Stimulated activated CD8-positive, alpha-beta memory T cell treated with anti-CD3 and anti-CD28 coated beads, Interleukin-4, amount 100 ng/mL, for 48 hours (primary cell): ENCODE measurements at regions not wholly inside any gene's neighbourhood (a gene's known extent, or its start where the extent isn't known, plus 50 kb on each side); places are given as distances from the start of the nearest gene placed in this dataset.

Experiments
- DNase-seq: peaks from one replicate; pipeline ENCODE4 v3.0.0-alpha.2; 2020

DNA sequence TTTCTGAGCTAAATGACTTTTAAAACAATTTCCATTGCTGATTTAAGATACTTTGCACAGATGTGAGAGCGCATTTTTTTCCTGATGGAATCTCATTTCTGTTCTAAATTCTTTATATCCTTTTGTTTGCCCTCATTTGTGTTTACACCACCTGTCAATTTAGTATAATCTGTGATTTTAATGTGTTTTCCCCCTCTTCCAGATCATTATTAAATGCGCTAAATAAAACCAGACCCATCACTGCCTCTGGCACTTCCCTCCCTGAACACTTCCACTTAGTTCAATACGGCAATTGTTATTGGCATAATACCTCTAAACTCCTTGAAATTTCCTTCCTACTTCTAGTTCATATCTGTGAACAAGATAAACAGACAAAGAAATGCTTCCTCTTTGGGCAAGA lies 186.9 kb upstream of the ADGRL2 start:
- no peak for DNase-seq

DNA sequence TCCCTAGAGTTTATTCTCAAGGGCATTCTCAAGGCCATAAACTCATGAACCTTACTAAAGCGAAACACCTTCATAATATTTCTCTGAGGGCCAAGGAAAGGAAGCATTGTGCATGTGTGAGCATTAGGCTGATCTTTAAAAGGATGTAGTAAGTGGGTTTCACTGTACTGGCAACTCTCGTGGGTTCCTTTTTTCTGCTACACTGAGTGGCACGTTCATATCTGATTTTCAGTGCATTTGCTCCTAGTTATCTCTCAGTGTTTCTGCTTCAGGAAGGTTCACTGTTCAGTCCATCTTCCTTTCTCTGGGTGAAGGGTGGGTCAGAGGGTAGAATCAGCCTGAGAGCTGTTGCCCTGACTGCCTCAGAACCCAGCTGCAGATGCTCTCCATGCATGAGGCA lies 192.8 kb upstream of the ADGRL2 start:
- DNase-seq = no peak

DNA sequence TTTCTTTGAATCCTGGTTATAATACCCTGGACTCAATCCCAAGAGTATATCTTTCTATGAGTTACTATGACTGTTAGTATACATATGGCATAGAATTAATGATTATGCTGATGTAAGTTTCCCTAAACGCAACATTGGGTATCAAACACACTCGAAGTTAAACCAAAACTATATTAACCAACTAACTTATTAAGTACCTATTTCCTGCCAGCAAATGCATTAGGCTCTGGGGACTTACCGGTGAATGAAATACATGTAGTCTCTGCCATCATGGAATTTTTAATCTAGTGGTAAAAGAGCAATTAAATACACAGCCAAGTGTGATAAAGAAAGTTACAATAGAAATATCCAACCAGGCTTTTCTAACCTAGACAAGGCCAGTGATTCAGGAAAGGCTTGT lies 193.6 kb upstream of the ADGRL2 start:
- no peak for DNase-seq

DNA sequence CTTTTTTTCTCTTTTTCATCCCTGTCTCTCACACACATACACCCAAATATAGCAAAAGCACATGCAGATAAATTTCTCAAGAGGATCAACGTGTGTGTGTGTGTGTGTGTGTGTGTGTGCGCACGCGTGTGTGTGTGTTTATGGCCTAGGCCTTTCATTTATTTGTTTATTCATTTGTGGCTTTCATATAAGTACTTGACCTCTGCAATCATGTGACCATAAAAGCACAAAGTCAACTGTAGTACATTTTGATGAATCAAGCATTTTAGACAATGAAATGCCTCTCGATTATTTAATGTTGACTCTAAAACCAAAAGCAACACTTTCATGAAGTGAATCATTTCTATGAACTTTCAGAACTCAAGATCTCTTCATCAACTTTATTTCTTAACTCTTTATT lies 194.1 kb upstream of the ADGRL2 start:
- DNase-seq = no peak

DNA sequence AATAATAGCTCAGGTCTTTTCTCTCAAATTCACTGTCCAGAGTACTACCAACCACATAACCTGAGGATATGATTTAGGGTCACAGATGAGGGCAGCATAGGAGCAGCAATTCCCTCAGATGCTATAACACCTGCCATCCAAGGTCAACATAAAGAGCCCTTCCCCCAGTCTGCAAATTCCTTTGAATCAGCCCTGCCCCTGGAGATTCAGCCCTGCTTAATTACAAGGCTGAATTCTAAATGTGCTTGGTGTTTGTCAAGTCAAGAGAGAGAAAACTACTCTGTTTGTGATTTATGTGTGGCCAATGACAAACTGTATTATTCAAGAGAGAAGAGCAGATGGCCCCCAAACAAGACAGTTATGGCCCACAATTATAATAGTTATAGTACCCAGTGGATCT lies 195.7 kb upstream of the ADGRL2 start:
- no peak for DNase-seq

DNA sequence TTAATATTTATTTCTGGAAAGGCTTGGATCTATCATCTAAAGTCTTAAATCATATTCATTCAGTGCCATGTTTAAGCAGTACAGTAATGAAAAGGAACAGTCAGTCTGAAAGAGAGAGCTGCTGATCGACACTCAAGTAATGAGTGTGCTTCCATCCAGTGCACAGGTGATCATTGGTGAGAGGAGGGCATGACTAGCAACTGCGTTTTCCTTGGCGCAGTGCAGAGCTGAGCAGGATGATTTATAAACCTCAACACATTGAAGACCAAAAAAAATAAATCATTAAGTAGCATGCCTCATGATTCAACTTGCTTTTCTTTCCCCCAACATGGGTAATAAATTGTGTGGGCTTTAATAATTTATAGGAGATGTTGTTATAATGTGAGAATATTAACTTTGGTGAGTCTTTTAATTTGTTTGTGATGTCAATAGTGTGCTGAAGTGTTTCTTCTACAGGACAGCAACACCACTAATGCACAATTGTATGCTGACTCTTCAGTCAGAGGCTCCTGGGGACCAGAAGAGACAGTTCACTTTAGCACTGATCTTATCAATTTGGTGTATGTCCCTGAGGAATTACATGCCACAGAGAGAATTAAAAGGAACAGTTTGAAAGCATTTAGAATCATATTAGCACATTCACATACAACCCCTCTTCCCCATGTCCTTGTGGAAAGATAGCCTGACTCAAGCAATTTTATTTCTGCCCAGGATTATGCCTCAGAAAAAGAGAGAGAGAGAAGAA lies 199.7 kb upstream of the ADGRL2 start:
- no peak for DNase-seq

DNA sequence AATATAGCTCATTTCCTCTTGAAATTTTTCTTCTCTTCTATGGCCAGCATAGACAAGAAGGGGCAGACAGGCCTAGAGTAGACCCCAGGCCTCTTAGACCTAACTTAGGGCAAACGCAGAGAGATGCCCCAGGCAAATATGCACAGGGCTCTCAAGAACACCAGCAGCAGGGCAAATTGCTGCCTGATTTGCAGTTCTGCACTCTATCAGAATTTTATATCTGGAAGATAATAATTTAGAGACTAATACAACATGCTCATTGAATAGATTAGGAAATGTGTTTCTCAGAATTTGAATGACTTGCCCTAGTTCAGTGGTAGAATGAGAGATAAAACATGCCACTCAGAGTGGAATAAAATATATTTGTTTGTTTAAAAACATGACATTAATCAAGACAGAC lies 200.4 kb upstream of the ADGRL2 start:
- DNase-seq = no peak

DNA sequence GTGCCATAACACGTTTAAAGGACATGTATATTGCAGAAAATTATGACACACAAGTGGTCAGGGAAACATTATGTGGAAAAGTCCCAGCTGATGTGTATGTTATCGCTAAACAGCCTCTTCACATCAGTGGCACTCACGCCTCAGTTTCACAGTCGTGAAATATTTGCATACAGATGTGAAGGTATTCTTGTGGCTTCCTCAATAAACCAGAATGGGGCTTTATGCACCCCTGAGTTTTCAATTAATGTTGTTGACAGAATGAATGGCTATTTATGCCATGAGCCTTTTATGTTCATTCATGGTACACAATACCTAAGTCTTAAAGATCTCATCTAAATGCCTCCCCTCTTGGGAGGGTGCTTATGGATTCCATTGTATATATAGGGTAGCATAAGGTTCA lies 202.1 kb upstream of the ADGRL2 start:
- no peak for DNase-seq

DNA sequence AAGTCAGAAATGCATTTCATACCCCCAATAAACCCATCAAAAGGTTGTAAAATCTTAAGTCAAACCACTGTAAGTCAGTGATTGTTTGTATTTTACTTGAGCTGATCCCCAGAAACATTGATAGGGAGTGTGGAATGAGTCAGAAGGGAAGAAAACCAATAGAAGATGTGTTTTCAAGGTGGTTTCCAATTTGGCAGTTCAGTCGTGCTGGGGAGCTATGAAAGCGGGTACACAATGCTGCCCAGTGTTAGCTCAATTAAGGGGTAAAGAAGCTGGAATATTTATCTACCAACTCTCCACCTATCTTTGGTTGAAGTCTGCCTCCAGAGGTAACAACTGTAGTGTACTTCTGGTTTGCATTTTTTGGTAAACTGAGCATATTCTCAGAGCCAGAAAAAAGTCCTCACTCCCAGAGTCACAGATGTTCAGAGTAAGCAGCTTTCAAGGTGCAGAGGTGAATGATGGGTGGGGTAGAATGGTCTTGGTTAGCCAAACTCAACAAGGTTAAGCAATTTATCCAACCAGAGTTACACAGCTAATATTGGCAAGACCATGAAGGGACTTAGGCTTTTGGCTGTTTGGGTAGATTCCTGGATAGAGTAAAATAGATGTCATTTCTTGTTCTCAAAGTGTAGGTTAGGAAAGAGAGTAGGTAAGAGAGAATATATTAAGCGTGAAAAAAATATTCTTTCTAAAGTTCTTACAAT lies 202.9 kb upstream of the ADGRL2 start:
- no peak for DNase-seq

DNA sequence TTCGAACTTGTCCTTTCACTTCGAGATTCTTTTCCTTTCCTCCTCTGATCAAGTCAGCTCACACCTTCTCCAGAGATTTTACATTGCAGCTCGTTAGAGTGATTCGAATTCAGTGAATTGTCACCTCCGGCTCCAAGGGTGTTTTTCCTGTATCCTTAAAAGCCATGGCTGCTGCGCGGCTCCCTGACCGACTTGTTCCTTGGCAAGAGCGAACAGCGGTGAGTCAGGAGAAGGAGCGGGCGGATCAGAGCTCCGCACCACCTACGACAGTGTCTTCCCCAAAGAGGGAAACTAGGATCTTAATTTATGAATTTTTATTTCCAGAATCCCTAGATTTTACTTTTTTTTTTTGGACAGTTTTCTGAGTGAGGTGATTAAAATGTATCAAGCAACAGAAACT lies 204.4 kb upstream of the ADGRL2 start:
- no peak for DNase-seq

DNA sequence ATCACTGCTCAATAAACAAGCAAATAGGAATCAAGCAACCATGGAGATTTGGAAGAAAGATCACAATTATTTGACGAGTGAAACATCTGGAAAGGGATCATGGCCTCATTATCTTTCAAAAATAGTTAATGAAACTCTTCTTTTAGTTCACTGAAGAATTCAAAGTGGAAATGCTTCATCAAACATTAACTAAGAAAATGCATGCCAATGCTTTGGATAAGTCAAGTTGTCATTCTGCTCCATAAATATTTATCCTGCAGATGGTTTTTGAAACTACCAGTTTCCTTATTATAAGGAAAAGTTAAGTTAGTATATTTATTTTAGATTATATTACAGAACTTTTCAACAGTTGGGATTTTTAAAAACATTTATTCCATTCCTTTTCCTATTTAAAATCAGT lies 206.5 kb upstream of the ADGRL2 start:
- DNase-seq = no peak

DNA sequence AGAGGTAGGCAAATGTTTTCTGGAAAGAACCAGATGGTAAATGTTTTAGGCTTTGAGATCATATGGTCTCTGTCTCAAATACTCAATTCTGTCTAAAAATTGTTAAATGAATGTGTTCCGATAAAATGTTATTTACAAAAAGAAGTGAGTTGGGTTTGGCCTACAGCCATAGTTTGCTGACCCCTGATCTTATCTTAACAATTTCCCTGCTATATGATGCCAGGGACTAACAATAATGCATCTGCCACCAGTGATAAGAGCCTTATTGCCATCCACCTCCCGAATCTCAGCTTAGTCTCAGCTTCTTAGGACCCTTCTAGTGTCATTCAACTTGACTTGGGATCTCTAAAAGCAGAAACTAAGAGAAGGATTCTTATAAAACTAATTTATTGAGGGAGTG lies 208.5 kb upstream of the ADGRL2 start:
- DNase-seq = no peak

DNA sequence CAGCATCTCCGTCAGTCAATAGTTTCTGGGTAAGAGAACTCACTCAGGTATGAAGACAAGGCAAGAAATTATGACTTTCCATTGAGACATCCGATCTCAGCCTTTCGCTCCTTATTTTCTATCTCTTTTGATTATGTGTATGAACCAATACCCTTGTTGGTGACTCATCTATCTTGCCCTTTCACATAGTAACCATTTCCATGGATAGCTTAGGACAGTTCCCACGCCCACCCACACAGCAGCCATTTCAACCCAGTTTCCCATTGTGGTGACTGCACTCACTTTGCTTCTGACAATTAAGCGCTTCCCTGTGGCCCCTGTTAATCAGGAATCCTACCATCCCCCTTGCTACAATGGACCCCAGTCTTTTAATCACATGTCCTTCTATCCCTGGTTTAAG lies 210.6 kb upstream of the ADGRL2 start:
- no peak for DNase-seq

DNA sequence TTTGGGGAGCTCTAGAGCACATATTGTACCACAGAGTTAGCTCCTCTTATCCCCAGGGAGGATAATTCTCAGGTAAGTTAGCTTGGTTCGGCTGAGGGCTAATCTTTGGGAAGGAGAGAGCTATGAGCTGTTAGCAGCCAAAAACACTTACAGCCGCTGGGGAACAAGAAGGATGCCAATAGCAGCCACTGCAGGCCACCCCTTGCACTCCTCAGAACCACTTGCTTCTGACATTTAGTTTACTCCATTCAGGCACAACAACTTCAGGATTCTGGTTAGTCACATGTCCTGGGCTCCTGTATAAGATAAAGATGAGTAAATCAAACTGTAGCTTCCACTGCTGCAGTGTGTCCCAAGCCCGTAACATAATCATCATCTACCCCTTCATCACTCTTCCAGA lies 212.6 kb upstream of the ADGRL2 start:
- DNase-seq = no peak

DNA sequence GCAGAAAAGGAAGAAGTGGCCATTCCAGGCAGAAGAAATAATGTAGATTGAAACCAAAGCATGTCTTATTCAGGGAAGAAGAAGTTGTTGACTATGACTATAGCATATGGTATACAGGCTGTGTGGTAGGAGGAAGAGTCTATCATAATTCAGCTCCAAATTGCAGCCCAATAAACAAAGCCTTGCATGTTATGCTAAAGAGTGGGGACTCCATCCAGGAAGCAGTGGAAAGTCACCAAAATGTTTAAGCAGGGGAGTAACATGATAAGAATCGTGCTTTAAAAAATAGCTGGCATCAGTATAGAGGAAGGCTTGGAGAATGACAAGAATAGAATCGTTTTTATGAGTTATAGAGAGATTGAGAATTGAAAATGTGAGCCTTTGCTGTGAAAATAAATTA lies 213.3 kb upstream of the ADGRL2 start:
- no peak for DNase-seq

DNA sequence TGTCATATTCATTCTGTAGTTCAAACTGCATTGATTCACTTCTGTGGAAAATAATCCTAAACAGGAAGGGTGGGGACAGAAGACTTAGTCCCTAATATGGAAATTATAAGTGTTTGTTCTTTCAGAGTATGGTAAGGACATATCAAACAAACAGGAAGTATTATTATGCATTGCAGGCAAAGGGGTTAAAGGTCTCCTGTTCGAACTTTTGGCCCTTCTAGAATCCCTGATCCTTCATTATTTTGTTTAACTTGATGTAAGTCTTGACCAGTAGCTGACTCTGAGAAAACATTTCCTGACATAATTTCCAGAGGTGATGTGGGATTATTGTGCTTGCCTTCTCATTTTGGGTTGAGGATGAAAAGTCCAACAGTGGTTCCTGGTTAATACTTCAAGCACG lies 215.4 kb upstream of the ADGRL2 start:
- DNase-seq = no peak

DNA sequence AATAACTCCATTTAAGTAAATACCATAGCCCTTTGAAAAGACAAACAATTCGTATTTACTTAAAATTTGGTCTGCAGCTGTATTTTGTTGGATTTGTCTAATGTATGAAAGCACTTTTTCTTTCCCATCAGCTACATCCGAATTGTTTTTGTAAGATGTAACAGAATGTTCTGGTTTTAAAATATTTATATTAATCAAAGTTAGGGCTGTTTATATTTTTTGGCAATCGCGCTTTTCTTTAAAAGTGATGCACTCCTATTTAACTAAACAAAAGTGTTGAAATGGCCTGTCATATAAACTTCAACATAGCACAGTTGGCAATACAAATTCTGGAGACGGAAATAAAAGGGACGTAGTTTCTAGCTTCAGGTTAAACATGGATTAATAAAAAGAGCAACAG lies 216.3 kb upstream of the ADGRL2 start:
- no peak for DNase-seq

DNA sequence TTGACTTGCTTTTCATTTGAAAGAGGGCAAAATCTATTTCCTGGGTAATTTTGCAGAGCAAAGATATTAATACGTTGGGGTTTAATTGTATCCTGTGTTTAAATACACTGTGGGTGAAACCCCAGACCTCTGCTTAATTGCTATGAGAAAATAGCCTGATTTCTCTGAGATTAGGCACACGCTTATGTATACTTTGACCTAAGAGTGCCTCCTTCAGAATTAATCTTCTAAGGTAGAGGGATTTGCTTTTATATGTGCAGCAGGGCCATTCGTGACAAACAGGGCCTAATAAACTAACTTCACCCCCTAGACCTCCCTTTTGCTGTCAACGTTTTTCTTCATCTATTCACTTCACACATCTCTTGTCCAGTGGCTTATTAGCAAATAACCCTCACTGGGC lies 216.9 kb upstream of the ADGRL2 start:
- no peak for DNase-seq

DNA sequence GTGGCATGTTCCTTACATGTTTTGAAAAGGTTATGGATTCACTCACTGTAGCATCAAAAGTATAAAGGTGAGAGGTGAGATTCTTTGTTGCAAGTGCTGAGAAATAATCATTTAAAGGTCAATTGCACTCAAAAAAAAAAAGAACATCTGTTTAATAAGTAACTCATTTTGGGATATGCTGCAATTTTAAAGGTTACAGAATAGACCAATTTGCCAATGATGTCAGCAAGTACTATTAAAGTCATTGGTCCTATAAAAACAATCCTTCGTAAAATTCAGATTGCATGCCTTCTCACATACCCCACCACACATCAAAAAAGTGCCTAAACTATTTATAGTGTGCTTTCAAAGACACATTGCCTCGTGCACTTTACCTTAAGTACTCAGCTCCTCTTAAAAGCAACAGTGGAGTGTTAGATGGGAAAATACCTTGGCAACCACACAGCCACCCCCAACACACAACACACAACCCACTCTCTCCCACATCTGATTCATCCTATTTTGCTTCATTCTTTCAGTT lies 218.2 kb upstream of the ADGRL2 start:
- DNase-seq = no peak

DNA sequence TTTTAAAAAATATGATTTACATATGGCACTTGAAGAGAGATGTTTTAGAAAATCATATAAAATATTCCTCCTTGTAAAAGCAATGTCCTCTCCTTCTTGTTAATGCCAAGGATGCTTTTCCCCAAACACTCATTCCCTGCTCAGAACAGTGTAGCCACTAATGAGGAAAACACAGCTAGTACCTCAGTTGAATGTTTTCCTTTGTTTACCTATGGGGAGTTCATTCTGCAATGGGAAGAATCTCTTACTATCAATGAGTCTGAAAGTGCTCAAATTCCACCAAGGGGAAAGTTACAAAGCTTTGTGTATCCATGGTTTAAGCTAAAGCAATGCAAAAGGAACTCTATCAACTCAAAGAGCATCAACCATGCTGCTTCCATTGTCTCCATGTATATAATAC lies 221.9 kb upstream of the ADGRL2 start:
- no peak for DNase-seq

DNA sequence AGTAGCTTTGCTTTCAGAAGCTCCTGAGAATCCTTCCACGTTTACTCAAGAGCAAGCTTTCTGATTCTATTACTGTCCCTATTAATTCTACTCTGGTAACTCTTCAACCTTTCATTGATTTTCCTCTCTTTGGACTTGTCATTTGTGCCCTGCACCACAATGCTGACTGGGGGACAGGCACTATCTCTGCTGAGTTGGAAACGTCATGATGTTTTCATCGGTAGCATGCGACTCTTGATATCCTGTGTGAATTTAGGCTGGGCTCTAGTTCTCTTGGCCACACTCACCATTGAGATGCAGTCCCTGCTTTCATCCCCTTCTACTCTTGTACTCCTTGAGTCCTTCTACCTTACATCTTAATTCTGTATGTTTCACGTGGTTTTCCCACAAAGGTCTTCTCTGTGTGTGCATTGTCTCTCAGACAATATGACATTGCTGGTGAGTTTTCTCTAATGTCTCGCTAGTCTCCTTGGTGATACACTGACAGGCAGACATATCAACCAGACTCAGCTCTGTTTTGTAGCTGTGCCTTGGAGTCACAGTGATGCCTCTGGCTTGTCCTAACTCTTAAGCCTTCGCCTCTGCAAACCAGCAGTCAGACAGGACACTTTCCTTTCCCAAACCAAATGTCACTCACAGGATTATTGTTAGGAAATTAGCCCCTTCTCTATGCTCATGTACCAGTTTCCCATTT lies 223.6 kb upstream of the ADGRL2 start:
- DNase-seq = no peak

DNA sequence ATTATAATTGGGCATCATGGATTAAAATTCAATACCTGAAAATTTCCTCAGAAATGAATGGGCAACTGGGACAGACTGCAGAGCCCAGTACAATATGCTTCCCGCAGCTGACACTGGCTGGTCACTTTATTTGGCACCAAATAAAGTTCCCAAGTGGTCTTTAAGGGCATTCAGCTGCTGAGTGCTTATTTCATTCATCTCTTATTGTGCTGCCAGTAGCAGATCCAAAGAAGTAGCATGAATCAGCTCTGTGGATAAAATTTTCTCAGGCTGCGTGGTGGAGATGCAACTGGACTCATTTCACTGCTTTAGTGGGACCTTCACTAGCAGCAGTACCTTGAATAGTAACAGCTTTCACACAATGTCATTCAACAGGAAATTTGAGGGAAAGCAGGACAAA lies 226.3 kb upstream of the ADGRL2 start:
- no peak for DNase-seq

DNA sequence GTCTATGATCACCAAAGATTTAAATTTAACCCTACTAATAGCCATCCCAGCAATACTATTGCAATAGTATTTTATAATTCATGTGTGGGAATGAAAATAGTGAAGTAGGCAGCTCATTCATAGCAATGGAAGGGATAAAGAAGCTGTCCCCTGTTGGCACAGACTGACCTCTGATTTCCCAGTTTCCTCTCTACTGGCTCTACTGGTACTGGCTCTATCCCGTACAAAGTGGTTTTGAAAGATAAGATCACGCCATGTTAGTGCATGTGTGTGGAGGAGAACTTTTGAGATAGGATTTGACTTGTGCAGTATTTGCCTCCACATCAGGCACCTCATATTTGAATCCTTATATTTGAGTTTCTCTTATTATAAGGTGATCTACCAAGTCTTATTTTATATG lies 227.3 kb upstream of the ADGRL2 start:
- no peak for DNase-seq

DNA sequence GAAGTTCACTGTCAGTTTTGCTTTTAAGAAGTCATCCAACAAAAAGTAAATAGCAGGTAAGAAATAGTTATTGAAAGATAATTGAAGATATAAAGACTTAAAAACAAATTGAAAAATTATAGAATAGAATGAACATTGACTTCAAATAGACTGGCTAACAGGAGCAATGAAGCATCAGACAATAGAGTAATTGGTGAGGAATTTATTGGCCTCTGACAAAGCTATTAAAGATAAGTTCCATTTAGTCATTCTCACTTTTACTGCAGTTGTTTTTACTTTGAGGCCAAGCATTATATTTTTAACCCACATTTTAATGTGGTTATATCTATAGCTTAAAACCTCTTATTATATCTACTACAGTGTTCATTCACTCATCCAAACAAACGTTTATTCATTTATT lies 228.8 kb upstream of the ADGRL2 start:
- DNase-seq = no peak
